Hepatocyte (in vitro differentiated cells): ENCODE measurements at regions not wholly inside any gene's neighbourhood (a gene's known extent, or its start where the extent isn't known, plus 50 kb on each side); places are given as distances from the start of the nearest gene placed in this dataset.

Experiments
- DNase-seq: peaks from one replicate; pipeline ENCODE4 v3.0.0-alpha.2; 2016; ENCODE audit warnings: low spot score
- H2AFZ ChIP-seq: fragments of 200-600 bp; sonication (generic); 2 replicates; pipeline ENCODE4 v1.6.0; 2016; ENCODE audit warnings: antibody characterized with exemption, mild to moderate bottlenecking
- H3K27ac ChIP-seq: fragments of 200-600 bp; sonication (generic); 2 replicates; pipeline ENCODE4 v1.5.1; 2016; ENCODE audit warnings: mild to moderate bottlenecking
- H3K27me3 ChIP-seq: fragments of 200-600 bp; sonication (generic); 2 replicates; pipeline ENCODE4 v1.6.1; 2016
- H3K36me3 ChIP-seq: fragments of 200-600 bp; sonication (generic); replicated peaks from 2 replicates; pipeline ENCODE4 v1.5.1; 2016; ENCODE audit warnings: low read depth; ENCODE audit not compliant: insufficient read depth
- H3K4me1 ChIP-seq: fragments of 200-600 bp; sonication (generic); 2 replicates; pipeline ENCODE4 v1.5.1; 2016; ENCODE audit warnings: mild to moderate bottlenecking, moderate library complexity; ENCODE audit not compliant: insufficient read depth
- H3K4me2 ChIP-seq: fragments of 200-600 bp; sonication (generic); 2 replicates; pipeline ENCODE4 v1.6.0; 2016
- H3K4me3 ChIP-seq: fragments of 200-600 bp; sonication (generic); 2 replicates; pipeline ENCODE4 v1.5.1; 2016; ENCODE audit warnings: mild to moderate bottlenecking
- H3K79me2 ChIP-seq: fragments of 200-600 bp; sonication (generic); 2 replicates; pipeline ENCODE4 v1.6.0; 2017; ENCODE audit warnings: mild to moderate bottlenecking
- H3K9me2 ChIP-seq: fragments of 200-600 bp; sonication (generic); replicated peaks from 2 replicates; pipeline ENCODE4 v1.6.0; 2017; ENCODE audit warnings: mild to moderate bottlenecking; ENCODE audit not compliant: insufficient read depth
- H3K9me3 ChIP-seq: fragments of 200-600 bp; sonication (generic); 2 replicates; pipeline ENCODE4 v1.5.1; 2016; ENCODE audit warnings: low read depth, mild to moderate bottlenecking
- H4K20me1 ChIP-seq: fragments of 200-600 bp; sonication (generic); 2 replicates; pipeline ENCODE4 v1.6.0; 2016; ENCODE audit warnings: mild to moderate bottlenecking; ENCODE audit not compliant: insufficient read depth, poor library complexity, severe bottlenecking
- EZH2 ChIP-seq: fragments of 200-600 bp; sonication (generic); IDR thresholded peaks from 2 replicates; pipeline ENCODE4 v1.6.1; 2016; ENCODE audit warnings: antibody characterized with exemption, mild to moderate bottlenecking, borderline replicate concordance
- EZH2phosphoT487 ChIP-seq: fragments of 200-600 bp; sonication (generic); IDR thresholded peaks from one replicate; pipeline ENCODE4 v1.6.1; 2018; ENCODE audit warnings: antibody characterized with exemption, mild to moderate bottlenecking, low read depth, moderate library complexity; ENCODE audit not compliant: unreplicated experiment, severe bottlenecking
- WGBS: methylation state at CpG from one replicate; pipeline ENCODE4 v1.1.6; 2016; ENCODE audit warnings: low lambda C conversion rate; ENCODE audit errors: missing lambda C conversion rate; 5-methylcytosine and 5-hydroxymethylcytosine counted together
- TF ChIP-seq, protein P1 (sequence below): fragments of 200-600 bp; sonication (generic); IDR thresholded peaks from 2 replicates; pipeline ENCODE4 v1.5.1; 2016; ENCODE audit warnings: antibody characterized with exemption, mild to moderate bottlenecking; ENCODE audit not compliant: poor library complexity

DNA sequence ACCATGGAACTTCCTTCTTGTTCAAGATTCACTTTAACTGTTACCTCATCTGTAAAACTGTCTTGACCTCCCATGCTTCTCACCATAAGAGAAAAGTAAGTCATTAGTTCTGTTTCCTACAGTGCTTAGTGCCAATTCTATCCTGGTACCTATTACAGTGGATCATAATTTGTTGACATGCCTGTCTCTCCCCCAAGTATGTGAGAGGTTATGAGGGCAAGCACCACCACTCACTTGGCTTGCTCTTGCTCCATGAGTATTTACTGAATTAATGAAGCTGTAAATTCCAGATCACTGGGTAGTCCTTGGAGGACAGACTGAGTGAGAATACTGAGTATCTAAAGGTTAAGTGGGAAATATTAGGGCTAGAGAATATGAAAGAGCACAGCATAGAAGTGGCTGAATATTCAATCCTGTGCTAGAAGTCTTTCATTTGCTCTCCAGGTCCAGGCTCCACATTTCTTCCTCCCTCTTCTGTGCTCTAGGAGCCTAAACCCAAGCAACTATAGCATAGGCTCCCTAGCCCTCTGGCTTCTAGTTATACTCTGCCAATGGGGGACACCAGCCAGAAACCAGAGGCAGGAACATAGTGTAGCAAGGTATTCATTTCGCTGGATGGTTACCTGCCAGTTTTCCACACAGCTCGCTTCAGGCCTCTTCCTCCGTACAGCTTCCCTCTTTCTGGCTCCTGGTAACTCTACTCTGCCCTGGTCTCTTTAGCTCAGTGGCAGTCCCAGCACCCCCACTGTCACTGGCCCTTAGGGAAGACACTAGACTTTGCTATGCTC, 118.2 kb upstream of the SLC5A12 start:
- Histone ChIP-seq H3K4me1 (no peaks in the 10 kb centered on the region), H3K27ac (no peak overlapping the region), H3K4me2 (no peak overlapping the region)

DNA sequence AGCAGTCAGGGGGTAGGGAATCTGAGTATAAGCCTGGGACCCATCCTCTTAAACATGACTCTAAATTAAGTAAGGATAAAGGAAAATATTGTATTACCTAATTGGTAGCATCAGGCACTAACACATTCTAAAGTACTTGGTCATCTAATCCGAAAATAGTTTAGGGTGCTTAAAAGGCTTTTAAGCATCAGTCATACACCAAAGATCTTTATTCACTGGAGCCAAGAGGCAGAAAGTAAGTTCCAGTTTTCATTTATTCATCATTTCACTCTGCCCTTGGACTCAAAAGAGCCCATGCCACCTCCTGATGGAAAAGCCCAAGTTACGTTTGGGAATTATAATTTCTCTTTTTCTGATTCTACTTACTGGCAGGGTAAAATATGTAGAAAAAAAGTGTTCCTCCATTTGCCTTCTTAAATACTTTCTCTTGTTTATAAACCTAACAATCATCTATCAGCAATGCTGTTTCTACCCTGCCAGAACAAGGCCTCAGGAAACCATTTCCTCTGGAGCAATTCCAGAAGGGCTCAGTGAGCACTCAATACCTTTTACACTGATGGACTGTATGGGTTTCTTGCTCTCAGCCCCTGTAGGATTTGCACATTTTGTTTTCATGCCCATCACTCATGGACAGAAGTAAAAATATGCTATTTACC, 120.1 kb upstream of the SLC5A12 start:
- H3K36me3 ChIP-seq: no peaks in the 10 kb centered on the region
- H3K79me2 ChIP-seq: no peaks in the 10 kb centered on the region
- no peaks in the 10 kb centered on the region for H3K27me3 ChIP-seq
- H2AFZ ChIP-seq: no peak overlapping the region
- 53% methylated on average over 2 of the region's 2 CpGs for WGBS
- no peaks in the 10 kb centered on the region for H4K20me1 ChIP-seq
- H3K27ac ChIP-seq: peak overlapping the region; percentile 46
- H3K9me2 ChIP-seq: no peaks in the 10 kb centered on the region
- no peaks in the 10 kb centered on the region for H3K9me3 ChIP-seq
- no peak overlapping the region for H3K4me2 ChIP-seq
- peak; percentile 8 for DNase-seq
- H3K4me1 ChIP-seq: no peaks in the 10 kb centered on the region
- H3K4me3 ChIP-seq: no peak overlapping the region
- no peak for TF ChIP-seq EZH2
- TF ChIP-seq, protein P1, sequence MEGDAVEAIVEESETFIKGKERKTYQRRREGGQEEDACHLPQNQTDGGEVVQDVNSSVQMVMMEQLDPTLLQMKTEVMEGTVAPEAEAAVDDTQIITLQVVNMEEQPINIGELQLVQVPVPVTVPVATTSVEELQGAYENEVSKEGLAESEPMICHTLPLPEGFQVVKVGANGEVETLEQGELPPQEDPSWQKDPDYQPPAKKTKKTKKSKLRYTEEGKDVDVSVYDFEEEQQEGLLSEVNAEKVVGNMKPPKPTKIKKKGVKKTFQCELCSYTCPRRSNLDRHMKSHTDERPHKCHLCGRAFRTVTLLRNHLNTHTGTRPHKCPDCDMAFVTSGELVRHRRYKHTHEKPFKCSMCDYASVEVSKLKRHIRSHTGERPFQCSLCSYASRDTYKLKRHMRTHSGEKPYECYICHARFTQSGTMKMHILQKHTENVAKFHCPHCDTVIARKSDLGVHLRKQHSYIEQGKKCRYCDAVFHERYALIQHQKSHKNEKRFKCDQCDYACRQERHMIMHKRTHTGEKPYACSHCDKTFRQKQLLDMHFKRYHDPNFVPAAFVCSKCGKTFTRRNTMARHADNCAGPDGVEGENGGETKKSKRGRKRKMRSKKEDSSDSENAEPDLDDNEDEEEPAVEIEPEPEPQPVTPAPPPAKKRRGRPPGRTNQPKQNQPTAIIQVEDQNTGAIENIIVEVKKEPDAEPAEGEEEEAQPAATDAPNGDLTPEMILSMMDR: no peak
- TF ChIP-seq EZH2phosphoT487: no peak

More for the DNA sequence above, 118.2 kb upstream of the SLC5A12 start:
- Histone ChIP-seq H3K36me3 (no peaks in the 10 kb centered on the region), H3K9me2 (no peaks in the 10 kb centered on the region), H2AFZ (no peak overlapping the region), H3K79me2 (no peaks in the 10 kb centered on the region), H3K4me3 (no peak overlapping the region), H4K20me1 (no peaks in the 10 kb centered on the region), H3K9me3 (no peaks in the 10 kb centered on the region), H3K27me3 (no peaks in the 10 kb centered on the region)
- 87% methylated on average over 3 of the region's 3 CpGs for WGBS
- TF ChIP-seq, protein P1: no peak
- TF ChIP-seq EZH2: no peak
- TF ChIP-seq EZH2phosphoT487: no peak
- no peak for DNase-seq

DNA sequence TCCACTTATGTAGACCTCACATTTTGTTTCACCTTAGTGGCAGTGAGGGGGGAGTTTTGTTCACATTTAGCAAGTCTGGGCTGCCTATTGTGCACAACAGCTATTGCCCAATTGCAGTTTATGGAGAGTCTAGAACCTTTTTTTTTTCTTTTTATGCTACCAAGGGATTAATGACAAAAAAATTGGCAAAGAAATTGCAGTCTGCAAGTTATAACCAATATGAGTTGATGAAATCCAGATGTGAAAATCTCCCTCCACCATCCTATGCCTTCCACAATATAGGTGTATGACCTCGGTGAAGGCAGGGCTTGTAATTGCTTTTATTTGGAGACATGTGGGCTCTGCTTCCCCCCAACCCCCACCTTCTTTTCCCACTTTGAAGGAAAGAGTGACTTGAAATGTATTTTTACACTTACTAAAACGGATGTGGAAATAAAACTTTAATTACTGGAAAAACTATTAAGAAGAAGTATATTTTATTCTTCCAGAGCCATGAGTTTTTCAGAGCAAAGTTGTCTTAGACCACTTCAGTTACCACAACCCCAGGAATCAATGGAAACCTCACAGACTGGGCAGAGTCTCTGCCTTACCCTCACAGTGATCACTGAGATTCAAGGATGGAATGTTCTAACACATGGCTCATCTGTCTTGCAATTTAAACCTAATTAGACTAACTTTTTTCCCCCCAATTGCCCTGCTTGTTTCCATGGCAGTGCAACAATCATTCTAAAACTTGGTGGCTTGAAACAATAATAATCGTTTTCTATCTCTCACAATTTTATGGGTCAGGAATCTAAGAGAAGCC, 120.8 kb upstream of the SLC5A12 start:
- peak; percentile 18 for DNase-seq
- Histone ChIP-seq H3K79me2 (no peaks in the 10 kb centered on the region), H3K9me3 (no peaks in the 10 kb centered on the region), H3K36me3 (no peaks in the 10 kb centered on the region), H3K4me3 (no peak overlapping the region), H3K27ac (peak overlapping the region; percentile 58), H2AFZ (no peak overlapping the region), H4K20me1 (no peaks in the 10 kb centered on the region), H3K4me2 (no peak overlapping the region), H3K9me2 (no peaks in the 10 kb centered on the region), H3K27me3 (no peaks in the 10 kb centered on the region), H3K4me1 (no peaks in the 10 kb centered on the region)
- TF ChIP-seq, protein P1: no peak
- no peak for TF ChIP-seq EZH2
- no peak for TF ChIP-seq EZH2phosphoT487
- 58% methylated on average over 3 of the region's 3 CpGs for WGBS
